HepG2 (cell line): ENCODE measurements at regions not wholly inside any gene's neighbourhood (a gene's known extent, or its start where the extent isn't known, plus 50 kb on each side); places are given as distances from the start of the nearest gene placed in this dataset.
"Not testable (repeated sequence)": the region's sequence is repeated elsewhere in the genome, so short reads cannot be mapped to it uniquely, and the experiment has no call there.

ENCODE experiments used
- ATAC-seq: fragments of 200-7000 bp; cut with Tn5 transposase; 3 replicates; pipeline ENCODE4 v1.9.1; 2020; ENCODE audit warnings: mild to moderate bottlenecking, moderate library complexity
- BruUV-seq: library from RNA; stranded (reverse); fragments of 400-500 nt; replicated peaks from 2 replicates; lab custom pipeline; 2021; lab: Mats Ljungman, UMichigan
- CTCF ChIA-PET: fragments of 300-600 bp; formaldehyde crosslinking; extraction: SDS; loops from one replicate; lab custom pipeline; 2021; ENCODE audit warnings: low total read pairs, inconsistent platforms, low intra/inter-chr PET ratio; lab: Yijun Ruan, JAX
- POLR2A ChIA-PET: fragments of 350-600 bp; sonication (Branson Sonifier 250); formaldehyde crosslinking; loops from one replicate; lab custom pipeline; 2020; ENCODE audit warnings: antibody characterized with exemption, inconsistent platforms; lab: Yijun Ruan, JAX
- DNase-seq: peaks from one replicate; pipeline ENCODE4 v3.0.0-alpha.2; 2015; ENCODE audit warnings: low spot score
- FAIRE-seq: peaks from 3 replicates; lab custom pipeline; 2011; peaks lifted over from hg19 to GRCh38; lab: Jason Lieb, UNC
- H2AFZ ChIP-seq: one replicate; pipeline ENCODE4 v1.6.1; 2011; ENCODE audit warnings: low read length, inconsistent platforms
- H3K27ac ChIP-seq: fragments of 300-600 bp; 3 replicates; pipeline ENCODE4 v1.8.0; 2011; ENCODE audit warnings: mixed run types, mild to moderate bottlenecking, mixed read lengths, low read length, inconsistent platforms; ENCODE audit not compliant: insufficient read depth; ENCODE audit errors: extremely low read length
- H3K27me3 ChIP-seq, 2 experiments: fragments of 200-600 bp in 1 of 2; 2 replicates in 1 of 2; 3 replicates in 1 of 2; pipeline versions ENCODE4 v1.6.0 to v1.8.0; 2011; ENCODE audit warnings: low read length in 2 of 2, mild to moderate bottlenecking in 2 of 2, moderate library complexity in 2 of 2, inconsistent platforms in 1 of 2; ENCODE audit not compliant: insufficient read depth in 2 of 2, control insufficient read depth in 1 of 2
- H3K36me3 ChIP-seq, 2 experiments: fragments of 200-600 bp in 1 of 2; replicated peaks in 1 of 2; 2 replicates in 1 of 2; 3 replicates in 1 of 2; pipeline versions ENCODE4 v1.5.1 to v1.8.0; 2011; ENCODE audit warnings: low read length in 2 of 2, inconsistent platforms in 1 of 2; ENCODE audit not compliant: insufficient read depth in 2 of 2, control insufficient read depth in 1 of 2
- H3K4me1 ChIP-seq: 2 replicates; pipeline ENCODE4 v1.5.1; 2012; ENCODE audit warnings: low read length, inconsistent platforms; ENCODE audit not compliant: insufficient read depth
- H3K4me2 ChIP-seq: 2 replicates; pipeline ENCODE4 v1.6.0; 2011; ENCODE audit warnings: low read depth, low read length, inconsistent platforms
- H3K4me3 ChIP-seq, 3 experiments: fragments of 200-600 bp in 1 of 3; sonication (generic), shearing (Covaris generic) in 1 of 3; replicated peaks in 1 of 3; 2 replicates each; pipeline ENCODE4 v1.5.1; 2011 to 2016; ENCODE audit warnings: low read length in 3 of 3, inconsistent platforms in 2 of 3, low read depth in 2 of 3, mild to moderate bottlenecking in 2 of 3, control low read depth in 1 of 3, mixed read lengths in 1 of 3; ENCODE audit not compliant: insufficient read depth in 1 of 3
- H3K79me2 ChIP-seq: one replicate; pipeline ENCODE4 v1.6.1; 2011; ENCODE audit warnings: low read length, inconsistent platforms; ENCODE audit not compliant: insufficient read depth
- H3K9ac ChIP-seq: 2 replicates; pipeline ENCODE4 v1.6.0; 2011; ENCODE audit warnings: mild to moderate bottlenecking, low read depth, low read length, inconsistent platforms; ENCODE audit not compliant: insufficient read depth
- H3K9me3 ChIP-seq: 2 replicates; pipeline ENCODE4 v1.5.1; 2012; ENCODE audit warnings: mild to moderate bottlenecking, low read length
- H4K20me1 ChIP-seq: 2 replicates; pipeline ENCODE4 v1.6.0; 2011; ENCODE audit warnings: inconsistent platforms, mild to moderate bottlenecking, low read length, moderate library complexity; ENCODE audit not compliant: insufficient read depth
- AHR ChIP-seq: IDR thresholded peaks from 2 replicates; pipeline ENCODE4 v1.6.1; 2018; ENCODE audit warnings: missing genetic modification reagents, missing compliant biosample characterization
- MBNL3 ChIP-seq: fragments of 250-450 bp; sonication (Bioruptor Pico); conservative IDR thresholded peaks from 2 replicates; pipeline ENCODE4 v1.8.0; 2022; ENCODE audit warnings: mild to moderate bottlenecking, inconsistent platforms
- MYNN ChIP-seq: sonication (generic); formaldehyde crosslinking; IDR thresholded peaks from 2 replicates; pipeline ENCODE4 v1.4.0; 2020; ENCODE audit warnings: mild to moderate bottlenecking, low read depth, missing genetic modification reagents
- NFIC ChIP-seq: IDR thresholded peaks from 2 replicates; pipeline ENCODE4 v1.6.1; 2012; ENCODE audit warnings: mild to moderate bottlenecking, low read length, inconsistent platforms
- REL ChIP-seq: sonication (generic); formaldehyde crosslinking; conservative IDR thresholded peaks from 2 replicates; pipeline ENCODE4 v1.8.0; 2022; ENCODE audit warnings: mild to moderate bottlenecking, missing genetic modification reagents, moderate library complexity
- SKIL ChIP-seq: sonication (generic); formaldehyde crosslinking; IDR thresholded peaks from 2 replicates; pipeline ENCODE4 v1.8.0; 2022; ENCODE audit warnings: missing genetic modification reagents, mild to moderate bottlenecking, moderate library complexity, borderline replicate concordance
- TP53 ChIP-seq: sonication (generic); formaldehyde crosslinking; conservative IDR thresholded peaks from 2 replicates; pipeline ENCODE4 v1.4.0; 2020; ENCODE audit warnings: missing genetic modification reagents
- ZNF225 ChIP-seq: sonication (generic); formaldehyde crosslinking; IDR thresholded peaks from 2 replicates; pipeline ENCODE4 v1.4.0; 2020; ENCODE audit warnings: mild to moderate bottlenecking, missing genetic modification reagents
- ZNF256 ChIP-seq: sonication (generic); formaldehyde crosslinking; conservative IDR thresholded peaks from 2 replicates; pipeline ENCODE4 v1.4.0; 2020; ENCODE audit warnings: missing genetic modification reagents
- ZNF460 ChIP-seq: sonication (generic); formaldehyde crosslinking; IDR thresholded peaks from 2 replicates; pipeline ENCODE4 v1.5.1; 2020; ENCODE audit warnings: missing genetic modification reagents, mild to moderate bottlenecking, borderline replicate concordance
- ZNF878 ChIP-seq: sonication (generic); formaldehyde crosslinking; IDR thresholded peaks from 2 replicates; pipeline ENCODE4 v1.8.1; 2023; ENCODE audit warnings: mild to moderate bottlenecking, missing genetic modification reagents, moderate library complexity
- WGBS: methylation state at CpG from one replicate; pipeline ENCODE4 v1.1.6; 2017; ENCODE audit warnings: low lambda C conversion rate; 5-methylcytosine and 5-hydroxymethylcytosine counted together
- in situ Hi-C: cut with HindIII; loops from 2 replicates; pipeline ENCODE4 v1.10.0; 2017; ENCODE audit warnings: low pct_unique_long_range_greater_than_20kb; ENCODE audit not compliant: extremely low pct_ligation_motif_present
- intact Hi-C: fragments of 100-400 bp; cut with micrococcal nuclease; formaldehyde crosslinking; loops from one replicate; pipeline ENCODE4 v1.10.0; 2022; ENCODE audit not compliant: unreplicated experiment
- TF ChIP-seq, protein P1 (sequence below): IDR thresholded peaks from 2 replicates; pipeline ENCODE4 v1.6.1; 2016; ENCODE audit warnings: missing compliant biosample characterization, missing genetic modification reagents, borderline replicate concordance
- TF ChIP-seq, protein P2 (sequence below): sonication (generic); formaldehyde crosslinking; IDR thresholded peaks from 2 replicates; pipeline ENCODE4 v1.4.0; 2020; ENCODE audit warnings: missing genetic modification reagents, mild to moderate bottlenecking, borderline replicate concordance

GRCh38 chr6:26278536-26278935 is 86.5 kb upstream of the BTN3A2 start:
- Histone ChIP-seq H3K9me3 (no peaks in the 10 kb centered on the region), H4K20me1 (no peaks in the 10 kb centered on the region), H3K4me3 (no peak overlapping the region), H3K4me2 (no peak overlapping the region), H3K36me3 (no peaks in the 10 kb centered on the region), H3K9ac (no peak overlapping the region), H3K4me1 (peaks cover 18% of the 10 kb centered on the region), H3K27me3 (peaks cover 0 to 14% of the 10 kb centered on the region in 2 experiments; a peak in 1 of 5 replicates), H3K27ac (no peak overlapping the region), H3K79me2 (no peaks in the 10 kb centered on the region), H2AFZ (no peak overlapping the region)
- BruUV-seq, result no TSS peak
- CTCF ChIA-PET, result no interaction called here
- TF ChIP-seq, protein P1, sequence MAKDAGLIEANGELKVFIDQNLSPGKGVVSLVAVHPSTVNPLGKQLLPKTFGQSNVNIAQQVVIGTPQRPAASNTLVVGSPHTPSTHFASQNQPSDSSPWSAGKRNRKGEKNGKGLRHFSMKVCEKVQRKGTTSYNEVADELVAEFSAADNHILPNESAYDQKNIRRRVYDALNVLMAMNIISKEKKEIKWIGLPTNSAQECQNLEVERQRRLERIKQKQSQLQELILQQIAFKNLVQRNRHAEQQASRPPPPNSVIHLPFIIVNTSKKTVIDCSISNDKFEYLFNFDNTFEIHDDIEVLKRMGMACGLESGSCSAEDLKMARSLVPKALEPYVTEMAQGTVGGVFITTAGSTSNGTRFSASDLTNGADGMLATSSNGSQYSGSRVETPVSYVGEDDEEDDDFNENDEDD (CRISPR knock-in tag), result no peak
- TF ChIP-seq ZNF460 (CRISPR knock-in tag) (no peak), ZNF256 (no peak), AHR (CRISPR knock-in tag) (no peak), MYNN (CRISPR knock-in tag) (no peak), SKIL (CRISPR knock-in tag) (no peak), ZNF225 (CRISPR knock-in tag) (no peak), TP53 (no peak), REL (no peak), NFIC (no peak), MBNL3 (CRISPR knock-in tag) (no peak), ZNF878 (CRISPR knock-in tag) (no peak)
- TF ChIP-seq, protein P2, sequence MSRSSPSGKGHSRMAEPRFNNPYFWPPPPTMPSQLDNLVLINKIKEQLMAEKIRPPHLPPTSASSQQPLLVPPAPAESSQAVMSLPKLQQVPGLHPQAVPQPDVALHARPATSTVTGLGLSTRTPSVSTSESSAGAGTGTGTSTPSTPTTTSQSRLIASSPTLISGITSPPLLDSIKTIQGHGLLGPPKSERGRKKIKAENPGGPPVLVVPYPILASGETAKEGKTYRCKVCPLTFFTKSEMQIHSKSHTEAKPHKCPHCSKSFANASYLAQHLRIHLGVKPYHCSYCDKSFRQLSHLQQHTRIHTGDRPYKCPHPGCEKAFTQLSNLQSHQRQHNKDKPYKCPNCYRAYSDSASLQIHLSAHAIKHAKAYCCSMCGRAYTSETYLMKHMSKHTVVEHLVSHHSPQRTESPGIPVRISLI (CRISPR knock-in tag), result no peak
- in situ Hi-C loops, result no loop called here
- FAIRE-seq, result no peak
- intact Hi-C loops, result no loop called here
- no peak for DNase-seq
- ATAC-seq, result no peak
- POLR2A ChIA-PET, result no interaction called here
- WGBS, result 24% methylated on average over 1 of the region's 1 CpG

GRCh38 chr6:26279371-26279770 is 85.6 kb upstream of the BTN3A2 start:
- intact Hi-C loops, H3K36me3 ChIP-seq: not testable (repeated sequence)
- 87% methylated on average over 5 of the region's 5 CpGs for WGBS

More at GRCh38 chr6:26279371-26279770, 85.6 kb upstream of the BTN3A2 start:
- CTCF ChIA-PET, BruUV-seq, H3K4me2 ChIP-seq, H2AFZ ChIP-seq, in situ Hi-C loops, H3K27ac ChIP-seq, H3K9me3 ChIP-seq, FAIRE-seq, ATAC-seq, H4K20me1 ChIP-seq, H3K9ac ChIP-seq, H3K79me2 ChIP-seq, POLR2A ChIA-PET, DNase-seq, H3K4me3 ChIP-seq, H3K27me3 ChIP-seq: not testable (repeated sequence)
- H3K4me1 ChIP-seq, result peaks cover 11% of the 10 kb centered on the region
